SU-DHL-6 (cell line): ENCODE measurements at regions not wholly inside any gene's neighbourhood (a gene's known extent, or its start where the extent isn't known, plus 50 kb on each side); places are given as distances from the start of the nearest gene placed in this dataset.

Source experiments
- H2AFZ ChIP-seq: fragments of 200-600 bp; sonication (generic); 2 replicates; pipeline ENCODE4 v1.6.1; 2014; ENCODE audit warnings: low read depth, mild to moderate bottlenecking, moderate library complexity, mixed read lengths, antibody characterized with exemption, low read length; ENCODE audit not compliant: severe bottlenecking
- H3F3A ChIP-seq: fragments of 200-600 bp; shearing (Covaris generic); 2 replicates; pipeline ENCODE4 v1.6.0; 2016; ENCODE audit warnings: antibody characterized with exemption, mild to moderate bottlenecking; ENCODE audit not compliant: insufficient read depth
- H3K27ac ChIP-seq: fragments of 200-600 bp; sonication (generic); 2 replicates; pipeline ENCODE4 v1.5.1; 2016; ENCODE audit warnings: low read depth, mild to moderate bottlenecking, low read length, moderate library complexity, mixed read lengths
- H3K27me3 ChIP-seq: fragments of 200-600 bp; sonication (generic), shearing (Covaris generic); 2 replicates; pipeline ENCODE4 v1.6.0; 2014; ENCODE audit warnings: mild to moderate bottlenecking, low read length
- H3K36me3 ChIP-seq: fragments of 200-600 bp; sonication (generic); 2 replicates; pipeline ENCODE4 v1.6.1; 2014; ENCODE audit warnings: mild to moderate bottlenecking, low read length, mixed read lengths
- H3K4me2 ChIP-seq: fragments of 300-600, 200-600 bp; shearing (Covaris generic), sonication (generic); 2 replicates; pipeline ENCODE4 v1.6.0; 2014; ENCODE audit warnings: low read length, low read depth, mild to moderate bottlenecking; ENCODE audit not compliant: poor library complexity, severe bottlenecking
- H3K4me3 ChIP-seq: fragments of 200-600 bp; sonication (generic); 2 replicates; pipeline ENCODE4 v1.5.1; 2014; ENCODE audit warnings: antibody characterized with exemption, low read length, mild to moderate bottlenecking, mixed read lengths; ENCODE audit not compliant: insufficient read depth, poor library complexity, severe bottlenecking
- H3K79me2 ChIP-seq: fragments of 200-600 bp; sonication (generic); 2 replicates; pipeline ENCODE4 v1.6.1; 2014; ENCODE audit warnings: mild to moderate bottlenecking, low read length, moderate library complexity; ENCODE audit not compliant: insufficient read depth
- H3K9ac ChIP-seq: fragments of 200-600 bp; sonication (generic); 2 replicates; pipeline ENCODE4 v1.7.0; 2014; ENCODE audit warnings: mild to moderate bottlenecking, low read length
- H3K9me2 ChIP-seq: fragments of 200-600 bp; sonication (generic); replicated peaks from 2 replicates; pipeline ENCODE4 v1.6.1; 2014; ENCODE audit warnings: low read length; ENCODE audit not compliant: insufficient read depth
- H3K9me3 ChIP-seq: fragments of 200-600 bp; sonication (generic); 2 replicates; pipeline ENCODE4 v1.6.1; 2014; ENCODE audit warnings: low read length, mixed read lengths; ENCODE audit not compliant: insufficient read depth
- H4K20me1 ChIP-seq: fragments of 200-600 bp; sonication (generic); 2 replicates; pipeline ENCODE4 v1.6.1; 2014; ENCODE audit warnings: low read depth, mild to moderate bottlenecking, antibody characterized with exemption, low read length, moderate library complexity, mixed read lengths
- CTCF ChIP-seq: fragments of 200-600 bp; sonication (generic); IDR thresholded peaks from one replicate; pipeline ENCODE4 v1.5.1; 2017; ENCODE audit warnings: antibody characterized with exemption, mild to moderate bottlenecking, low read length, moderate library complexity; ENCODE audit not compliant: insufficient read depth, poor library complexity, severe bottlenecking
- EZH2phosphoT487 ChIP-seq: fragments of 200-600 bp; sonication (generic), shearing (Covaris generic); conservative IDR thresholded peaks from 2 replicates; pipeline ENCODE4 v1.6.1; 2018; ENCODE audit warnings: mild to moderate bottlenecking, antibody characterized with exemption, low read length, moderate library complexity, mixed read lengths

- Histone ChIP-seq H3K27ac (no peak overlapping the region), H3F3A (no peaks in the 10 kb centered on the region), H3K4me3 (no peak overlapping the region), H3K36me3 (no peaks in the 10 kb centered on the region), H3K9ac (no peak overlapping the region), H3K79me2 (no peaks in the 10 kb centered on the region), H4K20me1 (no peaks in the 10 kb centered on the region), H3K4me2 (no peak overlapping the region), H3K9me3 (no peaks in the 10 kb centered on the region), H2AFZ (no peak overlapping the region), H3K9me2 (no peaks in the 10 kb centered on the region), H3K27me3 (no peaks in the 10 kb centered on the region)
- TF ChIP-seq EZH2phosphoT487: no peak
- TF ChIP-seq CTCF: no peak
These were observed 273.1 kb upstream of the PITRM1 start for GRCh38 chr10:3445648-3446047.

- H3K4me2 ChIP-seq: no peak overlapping the region
- no peaks in the 10 kb centered on the region for H3K9me2 ChIP-seq
- no peaks in the 10 kb centered on the region for H3K27me3 ChIP-seq
- H3K9me3 ChIP-seq: no peaks in the 10 kb centered on the region
- no peak overlapping the region for H2AFZ ChIP-seq
- no peak overlapping the region for H3K4me3 ChIP-seq
- H3K36me3 ChIP-seq: no peaks in the 10 kb centered on the region
- H3K79me2 ChIP-seq: no peaks in the 10 kb centered on the region
- H3K27ac ChIP-seq: no peak overlapping the region
- no peaks in the 10 kb centered on the region for H4K20me1 ChIP-seq
- TF ChIP-seq CTCF: no peak
- no peak for TF ChIP-seq EZH2phosphoT487
- no peak overlapping the region for H3K9ac ChIP-seq
- no peaks in the 10 kb centered on the region for H3F3A ChIP-seq
These were observed 269.9 kb upstream of the PITRM1 start for GRCh38 chr10:3442451-3442990.

DNA sequence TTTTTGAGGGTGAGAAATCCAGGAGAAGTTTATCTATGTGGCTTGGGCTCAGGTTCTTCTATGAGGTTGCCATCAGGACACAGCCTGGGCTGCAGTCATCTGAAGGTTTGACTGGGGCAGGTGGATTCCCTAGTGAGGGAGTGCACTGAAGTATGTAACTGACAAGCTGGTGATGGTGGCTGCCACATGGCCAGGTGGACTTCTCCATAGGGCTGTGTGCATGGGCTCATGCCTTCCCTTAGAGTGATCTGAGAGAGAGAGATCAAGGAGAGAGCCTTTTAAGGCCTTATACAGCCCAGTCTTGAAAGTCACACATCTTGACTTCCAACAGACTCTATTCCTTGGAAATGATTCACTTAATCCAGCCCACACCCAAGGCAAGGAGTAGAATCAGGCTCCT is 266.6 kb upstream of the PITRM1 start:
- Histone ChIP-seq H3K9me2 (no peaks in the 10 kb centered on the region), H4K20me1 (no peaks in the 10 kb centered on the region), H3K27ac (no peak overlapping the region), H3K9ac (no peak overlapping the region), H3K79me2 (no peaks in the 10 kb centered on the region), H3K9me3 (no peaks in the 10 kb centered on the region), H3K27me3 (no peaks in the 10 kb centered on the region), H2AFZ (no peak overlapping the region), H3K4me2 (no peak overlapping the region), H3K36me3 (no peaks in the 10 kb centered on the region), H3K4me3 (no peak overlapping the region), H3F3A (no peaks in the 10 kb centered on the region)
- TF ChIP-seq EZH2phosphoT487: no peak
- no peak for TF ChIP-seq CTCF
